HuH-7.5 (cell line): ENCODE measurements at regions not wholly inside any gene's neighbourhood (a gene's known extent, or its start where the extent isn't known, plus 50 kb on each side); places are given as distances from the start of the nearest gene placed in this dataset.
A peak's percentile ranks its signal among the peaks of the same experiment; 100 is the strongest.

ENCODE experiments used
- DNase-seq: peaks from one replicate; pipeline ENCODE4 v3.0.0; 2011; ENCODE audit warnings: low spot score

DNA sequence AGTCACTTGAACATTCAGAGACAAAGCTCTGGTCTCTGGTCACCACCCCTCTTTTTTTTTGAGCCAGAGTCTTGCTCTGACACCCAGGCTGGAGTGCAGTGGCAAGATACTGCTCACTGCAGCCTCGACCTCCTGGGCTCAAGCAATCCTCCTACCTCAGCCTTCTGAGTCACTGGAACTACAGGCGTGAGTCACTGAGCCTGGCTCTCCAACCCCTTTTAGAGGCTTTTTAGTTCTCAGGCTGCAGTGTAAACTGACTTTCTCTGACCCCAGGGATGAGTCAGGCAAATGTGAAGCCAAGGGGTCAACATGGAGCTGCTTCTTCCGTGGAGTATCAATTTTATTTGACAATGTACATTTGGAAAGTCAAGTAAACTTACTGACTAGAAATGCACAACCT, 229.2 kb downstream of the PTTG2 start:
- DNase-seq, result no peak

DNA sequence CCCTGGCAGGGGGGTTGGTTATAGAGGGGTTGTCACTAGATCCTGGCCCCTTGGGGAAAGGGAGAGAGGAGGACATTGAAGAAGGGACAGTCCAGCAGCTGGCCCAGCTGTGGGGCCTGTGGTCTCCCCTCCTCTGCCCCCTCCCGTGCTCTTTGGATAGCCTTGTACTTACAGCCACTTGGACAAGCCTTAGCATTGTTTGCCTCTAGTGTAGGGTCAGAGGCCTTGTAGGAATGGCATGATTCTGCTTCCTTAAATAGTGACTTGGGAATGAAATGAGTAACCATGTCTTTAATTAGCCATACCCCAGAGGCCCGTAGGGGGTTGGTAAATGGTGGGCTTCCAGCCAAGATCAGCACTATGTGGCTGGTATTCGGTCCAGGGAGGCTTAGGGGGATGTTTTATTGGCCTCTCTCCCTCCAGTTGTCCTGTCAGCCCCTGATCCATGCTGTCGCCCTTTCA, 230.6 kb downstream of the PTTG2 start:
- no peak for DNase-seq

DNA sequence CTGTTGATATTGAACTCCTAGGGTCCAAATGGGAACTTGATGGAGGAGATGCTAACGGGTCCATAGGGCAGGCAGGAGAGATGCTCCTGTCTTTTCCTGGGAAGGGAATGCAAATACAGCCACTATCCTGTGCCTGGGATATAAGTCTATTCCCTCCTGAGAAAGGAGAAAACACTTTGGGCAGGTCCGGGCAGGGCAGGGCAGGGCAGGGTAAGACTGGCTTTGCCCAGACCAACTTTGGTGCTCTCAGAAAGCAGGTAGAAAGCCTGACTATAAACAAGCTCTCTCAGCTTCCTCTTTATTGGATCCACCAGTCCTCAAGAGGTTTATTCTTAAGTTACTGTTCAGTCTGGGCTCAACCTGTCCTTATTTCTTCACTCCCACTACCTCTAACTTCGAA, 232.3 kb downstream of the PTTG2 start:
- no peak for DNase-seq

DNA sequence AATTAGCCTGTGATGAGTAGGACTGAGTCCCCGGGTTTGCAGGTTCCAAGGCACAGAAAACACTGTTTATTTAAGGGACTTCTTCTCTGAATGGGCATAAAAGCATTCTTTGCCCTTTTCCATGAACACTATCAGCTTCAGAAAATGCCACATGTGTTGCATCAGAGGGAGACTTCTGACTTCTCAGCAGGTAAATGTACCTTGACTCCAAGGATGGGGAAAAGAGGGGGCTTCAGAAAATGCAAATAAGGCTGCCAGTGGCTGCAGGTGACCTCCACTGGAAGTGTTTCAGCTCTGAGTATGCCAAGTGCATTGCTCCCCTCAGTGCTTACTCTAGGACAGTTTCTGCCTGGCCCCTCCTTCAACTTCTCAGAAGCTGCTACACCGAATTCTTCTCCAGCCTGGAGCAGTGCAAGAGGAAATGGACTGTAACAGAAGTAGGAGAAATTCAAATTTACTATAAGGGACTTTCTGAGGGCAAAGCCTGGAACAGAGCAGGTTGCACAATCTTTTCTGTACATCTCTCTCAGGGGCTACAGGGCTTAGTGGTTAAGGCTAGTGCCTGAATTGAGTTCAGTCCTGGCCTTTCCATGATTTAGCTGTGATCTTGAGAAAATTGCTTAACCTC, 233.2 kb downstream of the PTTG2 start:
- DNase-seq, result no peak

DNA sequence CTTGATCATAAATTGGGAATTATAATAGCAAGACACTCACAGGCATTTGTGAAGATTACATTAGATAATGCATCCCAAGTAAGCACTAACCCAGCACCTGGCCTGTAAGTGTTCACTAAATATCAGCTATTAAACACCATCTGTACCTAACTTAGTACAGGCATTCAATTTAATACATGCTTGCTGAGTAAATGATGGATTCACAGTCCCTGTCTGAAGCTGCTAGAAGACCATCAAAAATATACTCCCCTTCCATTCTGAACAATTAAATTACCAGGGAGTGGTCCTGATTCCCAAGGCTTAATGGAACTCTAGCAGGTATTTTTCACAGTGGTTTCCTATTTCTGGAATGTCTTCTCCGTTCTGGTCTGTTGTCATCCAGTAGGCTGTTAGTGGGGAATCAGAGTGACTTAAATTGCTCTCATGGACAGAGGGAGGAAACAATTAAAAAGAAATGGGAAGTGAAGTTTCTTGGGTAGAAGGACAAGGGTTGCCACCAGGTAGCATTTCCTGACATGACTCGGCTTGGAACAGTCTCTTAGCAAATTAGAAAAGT, 233.9 kb downstream of the PTTG2 start:
- no peak for DNase-seq

DNA sequence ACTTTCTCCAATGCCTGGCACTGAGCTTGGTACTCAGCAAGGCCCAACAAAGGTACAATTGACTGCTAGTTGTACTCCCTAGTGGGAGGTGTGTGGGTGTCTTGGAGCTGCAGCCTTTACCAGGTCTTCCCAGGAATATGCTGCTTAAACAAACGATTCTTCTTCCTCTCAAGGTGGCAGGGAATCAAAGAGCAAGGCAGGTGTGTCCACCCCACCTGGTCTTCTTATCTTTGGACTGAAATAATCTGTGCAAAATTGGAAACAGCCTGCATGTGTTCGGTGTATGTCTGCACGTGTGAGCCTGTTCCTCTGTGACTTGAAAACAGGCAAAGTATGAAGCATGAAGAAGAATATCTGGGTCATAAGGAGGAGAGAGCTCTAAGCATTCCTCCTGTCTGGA, 235.3 kb downstream of the PTTG2 start:
- DNase-seq, result no peak

DNA sequence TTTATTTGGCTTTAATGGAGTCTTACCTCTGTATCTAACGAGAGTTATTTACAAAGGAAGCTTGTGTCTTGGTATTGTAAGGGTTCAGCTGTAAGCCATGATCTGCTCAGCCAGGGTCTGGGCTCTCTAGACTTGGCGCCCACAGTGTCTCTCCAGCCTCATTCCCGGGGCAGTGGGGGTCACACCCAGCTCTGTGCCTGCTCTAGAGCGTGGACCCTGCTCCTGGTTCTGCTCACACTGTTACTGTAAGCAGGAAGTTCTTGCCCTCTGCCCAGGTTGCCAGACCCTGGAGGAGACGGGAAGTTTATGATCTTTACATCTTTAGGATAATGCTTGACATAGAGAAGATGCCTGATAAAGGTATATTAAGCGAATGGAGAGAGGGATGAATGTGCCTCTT, 235.7 kb downstream of the PTTG2 start:
- no peak for DNase-seq

DNA sequence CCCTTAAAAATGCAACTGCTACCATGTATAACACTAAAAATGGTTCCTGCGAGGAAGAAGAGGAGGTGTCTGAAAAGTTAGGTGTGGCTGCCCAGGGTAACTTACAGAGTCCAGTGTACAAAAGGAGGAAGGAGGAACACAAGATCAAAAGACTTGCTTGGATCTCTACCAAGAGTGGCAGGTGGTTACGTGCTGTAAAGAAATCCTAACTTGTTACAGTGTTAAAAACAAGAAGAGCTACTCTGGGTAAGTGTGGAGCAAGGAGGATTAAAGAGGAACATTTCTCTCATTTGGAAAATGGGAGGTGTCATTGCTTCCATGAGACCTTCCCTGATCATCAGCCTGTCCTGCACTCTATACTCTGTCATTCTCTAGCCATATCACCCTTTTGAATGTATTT, 242.0 kb downstream of the PTTG2 start:
- DNase-seq, result no peak

DNA sequence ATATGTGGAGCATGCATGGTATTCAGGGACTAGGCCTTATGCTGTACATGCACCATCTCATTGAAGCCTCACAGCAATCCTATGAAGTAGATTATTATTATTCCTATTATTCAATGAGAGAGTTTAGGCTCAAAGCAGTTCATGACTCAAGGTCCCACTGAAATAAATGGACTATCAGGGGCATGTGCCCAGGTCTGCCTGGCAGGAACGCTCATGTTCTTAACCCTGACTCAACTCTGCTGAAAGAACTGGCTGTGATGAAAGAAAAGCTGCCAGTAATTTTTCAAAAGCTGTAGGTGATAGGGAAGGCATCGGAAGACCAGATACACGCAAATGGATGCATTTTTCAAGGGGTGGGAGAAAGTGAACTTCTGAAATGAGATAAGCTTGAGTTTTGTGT, 243.4 kb downstream of the PTTG2 start:
- no peak for DNase-seq

DNA sequence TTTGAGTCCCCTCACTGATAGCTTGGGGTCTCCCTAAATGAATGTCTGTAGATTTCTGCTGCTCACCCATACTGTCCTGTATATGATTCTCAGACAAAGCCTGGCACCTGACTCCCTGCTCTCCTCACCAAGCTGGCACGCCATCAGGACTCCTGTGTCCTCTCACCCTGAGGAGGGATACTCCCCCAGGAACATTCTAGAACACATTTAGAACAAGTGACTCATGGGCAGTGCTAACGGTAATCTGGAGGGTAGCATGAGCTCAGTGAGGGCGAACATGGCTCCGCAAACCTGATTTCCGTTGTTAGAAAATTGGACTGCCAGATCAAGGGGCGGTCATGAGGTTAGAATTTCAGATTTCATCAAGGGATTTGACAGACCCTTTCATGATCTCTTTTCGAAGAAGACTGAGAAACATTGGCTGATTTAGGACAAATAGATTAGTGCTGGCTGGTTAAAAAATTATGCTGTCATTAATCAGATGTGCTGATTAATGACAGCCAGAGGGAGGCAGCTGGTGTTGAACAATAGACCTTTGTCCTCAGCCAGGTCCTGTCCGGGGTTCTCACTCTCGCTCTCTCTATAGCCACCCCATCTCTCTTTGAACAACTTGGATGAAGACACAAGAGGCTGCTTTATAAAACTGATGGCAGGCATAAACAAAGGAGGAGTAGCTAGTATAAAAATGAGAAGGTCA, 244.3 kb downstream of the PTTG2 start:
- DNase-seq, result no peak

DNA sequence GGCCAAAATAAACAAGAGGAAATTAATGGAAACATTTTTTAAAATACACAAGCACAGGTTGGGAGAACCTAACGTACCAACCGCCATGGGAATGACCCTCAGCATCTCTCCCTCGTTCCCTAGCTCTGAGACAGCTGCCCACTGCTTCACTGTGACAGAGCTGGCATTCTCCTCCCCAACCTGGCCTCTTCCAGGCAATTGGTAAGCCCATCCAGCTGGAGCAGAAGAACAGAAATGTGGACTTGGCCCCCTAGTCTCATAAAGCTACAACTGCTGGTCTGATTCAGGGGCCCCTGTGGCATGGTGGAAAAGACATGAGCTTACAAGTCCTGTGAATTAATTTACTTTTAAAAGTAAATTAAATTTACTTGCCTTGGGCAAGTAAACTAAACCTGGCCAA, 245.1 kb downstream of the PTTG2 start:
- no peak for DNase-seq

DNA sequence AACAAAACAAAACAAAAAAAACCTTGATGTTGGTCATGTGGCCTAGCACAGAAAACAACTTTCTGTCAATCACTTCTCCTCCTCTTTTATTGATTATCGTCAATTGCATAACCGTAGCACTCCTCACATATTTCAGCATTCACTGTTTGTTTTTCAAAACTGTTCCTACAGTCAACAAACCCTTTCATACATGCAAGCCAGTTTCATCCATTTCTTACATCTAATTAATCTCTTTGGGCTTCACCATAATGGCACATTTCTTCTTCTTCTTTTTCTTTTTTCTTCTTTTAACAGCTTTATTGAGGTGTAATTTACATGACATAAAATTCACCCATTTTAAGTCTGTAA, 246.9 kb downstream of the PTTG2 start:
- DNase-seq, result no peak

DNA sequence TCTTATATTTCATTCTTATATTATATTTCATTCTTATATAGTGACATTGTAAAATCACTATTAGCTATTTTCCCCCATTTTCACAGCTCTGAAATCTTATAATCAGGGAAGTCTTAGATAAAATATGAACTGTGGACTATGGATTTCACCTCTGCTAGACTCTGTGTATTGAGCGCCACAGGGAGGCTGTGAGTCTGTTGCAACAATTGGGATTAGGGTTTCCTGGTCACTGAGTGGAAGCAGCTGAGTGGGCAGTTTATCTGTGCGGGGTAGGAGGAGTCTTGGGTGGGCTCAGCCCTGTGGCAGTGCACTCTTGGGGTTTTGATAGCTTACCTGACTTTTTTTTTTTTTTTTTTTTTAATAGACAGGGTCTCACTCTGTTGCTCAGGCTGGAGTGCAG, 249.5 kb downstream of the PTTG2 start:
- DNase-seq, result no peak

DNA sequence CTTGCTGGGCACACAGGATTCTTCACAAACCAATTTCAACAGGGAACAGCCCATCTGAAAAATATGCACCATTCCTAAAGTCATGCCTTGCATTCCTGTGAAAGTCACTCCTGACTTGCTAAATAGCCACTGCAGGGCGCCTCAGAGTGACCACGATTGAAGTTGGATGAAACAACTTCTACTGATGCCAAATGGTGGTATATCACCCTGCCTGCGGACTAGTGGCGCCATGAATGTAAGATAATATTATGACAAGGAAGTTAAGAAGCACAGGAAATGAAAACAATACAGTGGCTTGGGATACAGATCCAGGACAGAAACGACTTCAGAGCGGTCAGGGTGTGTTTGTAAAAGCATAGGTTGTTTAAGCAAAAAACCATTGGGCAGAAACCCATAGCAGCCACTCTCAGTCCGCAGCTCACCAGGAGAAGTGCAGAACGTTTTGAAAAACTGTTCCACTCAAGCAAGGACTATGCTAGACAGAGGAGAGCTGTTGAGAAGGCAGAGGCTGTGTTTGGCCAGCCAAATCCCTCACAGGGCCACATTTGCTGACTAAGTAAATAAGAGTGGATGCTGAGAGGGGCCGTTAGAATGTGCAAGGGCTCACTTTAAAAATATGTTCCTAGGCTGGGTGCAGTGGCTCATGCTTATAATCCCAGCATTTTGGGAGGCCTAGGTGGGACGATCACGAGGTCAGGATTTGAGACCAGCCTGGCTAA, 250.4 kb downstream of the PTTG2 start:
- no peak for DNase-seq

DNA sequence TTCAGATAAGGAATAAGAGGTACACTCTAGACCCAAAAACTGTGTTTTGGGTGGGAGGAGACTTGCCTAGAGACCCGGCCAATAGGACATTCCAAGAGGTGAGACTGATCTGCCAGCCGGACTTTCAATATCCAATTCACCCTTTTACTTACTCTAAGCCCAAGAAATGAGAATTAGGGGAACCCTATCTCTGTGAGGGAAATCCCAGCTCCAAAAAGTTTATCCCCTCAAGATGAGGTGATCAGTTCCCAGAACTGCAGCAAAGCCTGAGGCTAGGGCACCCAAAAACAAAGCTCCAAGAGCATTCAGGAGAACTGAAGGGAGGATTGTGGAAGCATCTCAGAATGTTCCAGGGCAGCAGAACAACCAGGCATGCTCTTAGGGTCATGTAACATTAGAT, 251.7 kb downstream of the PTTG2 start:
- no peak for DNase-seq

DNA sequence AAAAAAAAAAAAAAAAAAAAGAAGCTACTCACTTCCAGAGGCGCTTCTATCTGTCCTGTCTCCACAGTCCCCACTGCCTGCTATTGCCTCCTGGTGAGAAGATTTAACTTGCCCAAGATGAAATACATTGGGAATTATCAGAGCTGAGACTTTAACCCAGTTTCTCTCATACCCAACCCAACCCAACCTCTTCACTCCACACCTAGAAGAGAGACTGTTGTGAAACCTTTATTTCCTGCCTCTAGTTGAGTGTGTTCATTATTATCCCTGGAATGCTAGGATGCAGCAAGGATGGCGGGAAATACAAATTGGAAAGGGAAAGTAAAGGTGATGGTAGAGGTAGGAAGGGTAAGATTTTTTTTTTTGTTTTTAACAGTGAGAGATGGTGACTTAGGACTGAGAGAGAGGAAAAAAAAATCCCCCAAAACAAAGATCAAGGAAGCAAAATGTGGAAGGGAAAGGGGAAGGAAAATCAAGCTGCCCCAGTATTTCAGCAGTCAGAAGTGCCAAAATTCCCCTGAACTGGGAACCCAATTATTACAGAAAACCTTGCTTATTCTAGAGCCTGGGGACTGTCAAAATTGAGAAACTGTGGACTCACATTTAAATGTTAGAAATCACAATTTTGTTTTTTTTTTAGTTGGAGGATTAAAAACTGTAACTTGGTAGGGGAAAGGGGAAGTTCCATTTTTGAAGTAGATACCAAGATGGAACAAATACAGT, 253.0 kb downstream of the PTTG2 start:
- DNase-seq, result no peak

DNA sequence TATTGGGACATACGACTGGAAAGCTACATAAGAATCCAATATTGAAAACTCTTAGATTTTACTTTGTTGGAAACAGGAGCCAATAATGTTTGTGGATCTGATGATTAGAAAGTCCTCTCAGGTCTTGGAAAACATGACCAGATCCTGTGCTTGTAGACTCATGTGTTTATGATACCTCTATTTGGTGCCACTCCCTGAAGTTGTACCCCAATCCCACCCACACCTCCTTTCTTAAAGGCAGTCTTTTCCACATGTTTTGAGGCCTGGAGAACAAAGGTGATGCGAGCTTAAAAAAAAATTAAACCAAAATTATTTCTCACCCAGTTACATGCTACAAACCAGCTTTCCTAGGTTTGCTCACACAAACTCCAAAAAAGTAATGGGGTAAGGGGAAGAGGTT, 262.7 kb downstream of the PTTG2 start:
- DNase-seq, result no peak

DNA sequence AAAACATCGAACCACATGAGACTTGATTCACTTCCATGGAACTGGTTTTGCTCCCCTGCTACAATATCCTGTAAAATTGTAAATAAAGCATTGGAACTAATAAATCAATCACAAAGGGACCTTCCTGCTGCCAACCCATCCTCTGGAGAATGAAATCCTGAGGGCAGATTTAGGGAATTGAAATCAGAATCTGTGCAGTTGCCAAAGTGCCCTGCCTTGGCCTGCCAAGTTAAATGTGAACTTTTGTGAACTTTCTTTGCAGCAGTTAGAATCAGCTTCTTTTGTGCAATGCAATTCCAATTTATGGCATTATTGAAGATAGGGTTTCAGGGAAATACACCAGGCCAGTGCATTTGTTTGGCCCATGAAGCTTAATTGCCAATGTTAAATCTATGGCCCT, 263.1 kb downstream of the PTTG2 start:
- no peak for DNase-seq

DNA sequence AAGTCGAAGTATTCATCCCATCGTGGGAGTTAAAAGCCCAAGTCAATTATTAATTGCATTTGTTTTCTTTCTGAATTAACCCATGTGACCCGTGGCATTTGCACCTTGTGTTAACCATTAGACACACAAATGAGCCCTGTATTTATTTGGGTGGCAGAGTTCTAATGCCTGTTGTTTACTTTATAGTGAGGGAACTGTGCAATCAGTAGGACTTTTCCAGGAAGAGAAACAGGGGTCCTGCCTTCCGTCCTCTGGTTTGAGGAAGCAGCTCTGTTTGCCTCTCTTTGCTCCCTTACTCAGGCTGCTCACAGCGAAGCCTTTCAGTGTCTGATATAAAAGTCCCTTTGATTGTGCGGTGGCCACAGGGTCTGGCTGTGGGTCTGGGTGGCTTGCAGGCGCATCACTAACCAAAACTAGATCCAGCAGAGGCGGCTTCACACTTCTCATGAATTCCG, 263.6 kb downstream of the PTTG2 start:
- no peak for DNase-seq

DNA sequence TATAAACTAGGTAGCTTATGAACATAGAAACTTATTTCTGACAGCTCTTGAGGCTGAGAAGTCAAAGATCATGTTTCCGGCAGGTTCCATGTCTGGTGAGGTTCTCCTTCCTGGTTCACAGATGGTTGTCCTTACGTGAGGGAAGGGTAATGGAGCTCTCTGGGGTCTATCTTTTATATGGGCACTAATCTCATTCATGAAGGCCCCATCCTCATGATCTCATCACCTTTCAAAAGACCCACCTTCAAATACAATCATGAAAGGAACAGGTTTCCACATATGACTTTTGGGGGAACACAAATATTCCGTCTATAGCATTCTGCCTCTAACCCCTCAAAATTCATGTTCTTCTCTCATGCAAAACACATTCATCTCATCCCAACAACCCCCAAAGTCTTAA, 264.7 kb downstream of the PTTG2 start:
- DNase-seq, result no peak

DNA sequence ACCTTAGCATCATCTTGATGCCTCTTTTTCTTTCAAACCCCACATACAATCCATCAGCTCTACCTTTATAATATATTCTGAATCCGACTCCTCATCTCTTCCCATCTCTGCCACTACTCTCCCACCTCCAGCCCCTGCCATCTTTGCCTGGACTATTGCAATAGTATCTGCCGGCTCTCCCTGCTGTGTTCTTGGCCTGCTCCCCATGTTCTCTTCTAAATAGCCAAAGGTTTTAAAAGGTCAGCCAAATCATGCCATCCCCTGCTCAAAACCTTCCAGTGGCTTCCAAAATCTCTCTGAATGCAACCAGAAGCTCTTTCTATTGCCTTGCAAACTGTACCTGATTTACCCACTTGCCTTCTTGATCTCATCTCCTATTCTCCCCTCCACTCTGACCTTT, 266.0 kb downstream of the PTTG2 start:
- DNase-seq, result no peak

DNA sequence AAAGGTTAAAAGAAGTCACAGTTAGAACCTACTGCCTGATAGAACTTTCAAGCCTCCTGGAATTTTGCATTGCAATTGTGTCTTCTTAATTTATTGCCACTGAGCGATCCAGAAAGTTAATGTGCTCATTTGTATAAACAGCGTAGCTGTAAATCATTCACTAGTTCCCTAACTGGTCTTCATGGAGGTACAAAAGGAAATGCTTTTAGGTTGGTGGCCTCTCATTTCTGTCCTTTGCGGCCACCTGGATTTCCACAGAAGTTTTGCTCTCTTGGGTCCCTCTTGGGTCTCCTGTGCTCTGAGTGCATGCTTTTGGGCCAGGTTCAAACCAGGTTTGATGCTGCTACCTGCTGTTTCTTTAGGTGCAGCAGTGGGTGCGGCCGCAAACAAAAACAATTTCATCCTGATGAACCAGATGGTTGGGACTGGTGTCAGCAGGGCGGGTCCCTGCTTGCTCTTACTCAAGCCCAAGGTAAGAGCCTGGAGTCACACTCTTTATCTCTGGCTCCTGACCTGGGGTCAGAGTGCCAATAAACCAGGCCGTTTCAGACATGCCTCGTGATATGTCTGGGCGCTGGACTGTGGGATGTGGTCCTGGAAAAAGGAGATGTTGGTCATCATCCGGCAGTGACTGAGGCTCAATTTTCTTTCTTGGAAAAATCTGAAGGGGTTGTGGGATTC, 270.1 kb downstream of the PTTG2 start:
- DNase-seq, result peak; percentile 34
